MM.1S (cell line): ENCODE measurements at regions not wholly inside any gene's neighbourhood (a gene's known extent, or its start where the extent isn't known, plus 50 kb on each side); places are given as distances from the start of the nearest gene placed in this dataset.

Experiments used
- DNase-seq: peaks from one replicate; pipeline ENCODE4 v3.0.0-alpha.2; 2015
- H2AFZ ChIP-seq: fragments of 300-600 bp; sonication (generic); 2 replicates; pipeline ENCODE4 v1.6.0; 2016; ENCODE audit warnings: antibody characterized with exemption, low read length
- H3F3A ChIP-seq: fragments of 300-600 bp; sonication (generic); 2 replicates; pipeline ENCODE4 v1.6.1; 2016; ENCODE audit warnings: mild to moderate bottlenecking, antibody characterized with exemption, low read length, moderate library complexity, mixed read lengths; ENCODE audit not compliant: insufficient read depth
- H3K27ac ChIP-seq: fragments of 300-600 bp; sonication (generic); 2 replicates; pipeline ENCODE4 v1.5.1; 2016; ENCODE audit warnings: mild to moderate bottlenecking, low read length
- H3K27me3 ChIP-seq: fragments of 300-600 bp; sonication (generic); replicated peaks from 2 replicates; pipeline ENCODE4 v1.6.0; 2016; ENCODE audit warnings: low read length; ENCODE audit not compliant: insufficient read depth
- H3K36me3 ChIP-seq: fragments of 300-600 bp; sonication (generic); replicated peaks from 2 replicates; pipeline ENCODE4 v1.6.1; 2016; ENCODE audit warnings: mild to moderate bottlenecking, low read length, mixed read lengths; ENCODE audit not compliant: insufficient read depth
- H3K4me1 ChIP-seq: fragments of 300-600 bp; sonication (generic); 2 replicates; pipeline ENCODE4 v1.6.1; 2016; ENCODE audit warnings: low read length, mixed read lengths
- H3K4me2 ChIP-seq: fragments of 300-600 bp; sonication (generic); 2 replicates; pipeline ENCODE4 v1.6.0; 2016; ENCODE audit warnings: low read depth, low read length
- H3K4me3 ChIP-seq: fragments of 300-600 bp; sonication (generic); 2 replicates; pipeline ENCODE4 v1.5.1; 2016; ENCODE audit warnings: low read length, mixed read lengths
- H3K79me2 ChIP-seq: fragments of 300-600 bp; sonication (generic); 2 replicates; pipeline ENCODE4 v1.6.1; 2016; ENCODE audit warnings: mixed run types, low read length, mixed read lengths
- H3K9ac ChIP-seq: fragments of 300-600 bp; sonication (generic); 2 replicates; pipeline ENCODE4 v1.6.1; 2016; ENCODE audit warnings: low read length, mixed read lengths
- H3K9me2 ChIP-seq: fragments of 300-600 bp; sonication (generic); replicated peaks from 2 replicates; pipeline ENCODE4 v1.6.1; 2016; ENCODE audit warnings: mild to moderate bottlenecking, low read length, mixed read lengths; ENCODE audit not compliant: insufficient read depth
- H3K9me3 ChIP-seq: fragments of 300-600 bp; sonication (generic); replicated peaks from 2 replicates; pipeline ENCODE4 v1.6.1; 2016; ENCODE audit warnings: mild to moderate bottlenecking, low read length, mixed read lengths; ENCODE audit not compliant: insufficient read depth
- H4K20me1 ChIP-seq: fragments of 300-600 bp; sonication (generic); 2 replicates; pipeline ENCODE4 v1.6.1; 2016; ENCODE audit warnings: mild to moderate bottlenecking, low read length, moderate library complexity, mixed read lengths; ENCODE audit not compliant: insufficient read depth
- EZH2 ChIP-seq: fragments of 300-600 bp; sonication (generic); optimal IDR thresholded peaks from 2 replicates; pipeline ENCODE3; 2017; ENCODE audit warnings: low read depth, mild to moderate bottlenecking, antibody characterized with exemption, low read length, mixed read lengths
- EZH2phosphoT487 ChIP-seq: fragments of 300-600 bp; sonication (generic); IDR thresholded peaks from 2 replicates; pipeline ENCODE4 v1.6.1; 2018; ENCODE audit warnings: antibody characterized with exemption, low read length
- TF ChIP-seq, protein P1 (sequence below): fragments of 300-600 bp; sonication (generic); IDR thresholded peaks from 2 replicates; pipeline ENCODE4 v1.5.1; 2016; ENCODE audit warnings: antibody characterized with exemption, low read length, mixed read lengths

GRCh38 chr1:99529002-99529401 lies 116.9 kb upstream of the PALMD start:
- Histone ChIP-seq H3K27ac (no peak overlapping the region), H3F3A (no peaks in the 10 kb centered on the region), H3K9ac (no peak overlapping the region), H3K4me1 (no peaks in the 10 kb centered on the region), H2AFZ (no peak overlapping the region), H3K9me3 (no peaks in the 10 kb centered on the region), H3K4me3 (no peak overlapping the region), H3K4me2 (no peak overlapping the region), H4K20me1 (no peaks in the 10 kb centered on the region), H3K9me2 (no peaks in the 10 kb centered on the region), H3K79me2 (no peaks in the 10 kb centered on the region), H3K27me3 (no peaks in the 10 kb centered on the region), H3K36me3 (no peaks in the 10 kb centered on the region)
- no peak for DNase-seq
- no peak for TF ChIP-seq EZH2

GRCh38 chr1:99531578-99532275 lies 114.2 kb upstream of the PALMD start:
- no peaks in the 10 kb centered on the region for H3K9me2 ChIP-seq
- H3K9me3 ChIP-seq: no peaks in the 10 kb centered on the region
- H3K9ac ChIP-seq: no peak overlapping the region
- no peaks in the 10 kb centered on the region for H3K27me3 ChIP-seq
- H3K36me3 ChIP-seq: no peaks in the 10 kb centered on the region
- H3K27ac ChIP-seq: no peak overlapping the region
- H3F3A ChIP-seq: no peaks in the 10 kb centered on the region
- H3K79me2 ChIP-seq: no peaks in the 10 kb centered on the region
- H3K4me3 ChIP-seq: no peak overlapping the region
- H3K4me2 ChIP-seq: no peak overlapping the region
- H4K20me1 ChIP-seq: no peaks in the 10 kb centered on the region
- TF ChIP-seq, protein P1, sequence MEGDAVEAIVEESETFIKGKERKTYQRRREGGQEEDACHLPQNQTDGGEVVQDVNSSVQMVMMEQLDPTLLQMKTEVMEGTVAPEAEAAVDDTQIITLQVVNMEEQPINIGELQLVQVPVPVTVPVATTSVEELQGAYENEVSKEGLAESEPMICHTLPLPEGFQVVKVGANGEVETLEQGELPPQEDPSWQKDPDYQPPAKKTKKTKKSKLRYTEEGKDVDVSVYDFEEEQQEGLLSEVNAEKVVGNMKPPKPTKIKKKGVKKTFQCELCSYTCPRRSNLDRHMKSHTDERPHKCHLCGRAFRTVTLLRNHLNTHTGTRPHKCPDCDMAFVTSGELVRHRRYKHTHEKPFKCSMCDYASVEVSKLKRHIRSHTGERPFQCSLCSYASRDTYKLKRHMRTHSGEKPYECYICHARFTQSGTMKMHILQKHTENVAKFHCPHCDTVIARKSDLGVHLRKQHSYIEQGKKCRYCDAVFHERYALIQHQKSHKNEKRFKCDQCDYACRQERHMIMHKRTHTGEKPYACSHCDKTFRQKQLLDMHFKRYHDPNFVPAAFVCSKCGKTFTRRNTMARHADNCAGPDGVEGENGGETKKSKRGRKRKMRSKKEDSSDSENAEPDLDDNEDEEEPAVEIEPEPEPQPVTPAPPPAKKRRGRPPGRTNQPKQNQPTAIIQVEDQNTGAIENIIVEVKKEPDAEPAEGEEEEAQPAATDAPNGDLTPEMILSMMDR: no peak
- TF ChIP-seq EZH2phosphoT487 (no peak), EZH2 (no peak)
- no peaks in the 10 kb centered on the region for H3K4me1 ChIP-seq
- DNase-seq: no peak
- H2AFZ ChIP-seq: no peak overlapping the region

DNA sequence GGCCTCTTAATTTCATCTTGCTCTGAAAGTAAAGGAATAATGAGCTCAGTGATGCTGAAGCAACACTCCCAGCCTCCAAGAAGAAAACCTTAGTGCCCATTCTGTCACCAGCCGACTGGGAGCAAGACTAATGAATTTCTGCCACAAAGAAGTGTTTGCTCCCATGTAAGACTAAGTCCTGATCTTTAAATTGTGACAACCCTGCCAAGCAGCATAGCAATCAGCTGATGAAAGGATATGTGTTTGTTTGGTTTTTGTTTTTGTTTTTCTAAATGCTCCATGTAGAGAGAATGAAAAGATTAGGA lies 113.7 kb upstream of the PALMD start:
- H3K4me3 ChIP-seq: no peak overlapping the region
- no peaks in the 10 kb centered on the region for H3F3A ChIP-seq
- no peaks in the 10 kb centered on the region for H3K9me3 ChIP-seq
- H3K36me3 ChIP-seq: no peaks in the 10 kb centered on the region
- H2AFZ ChIP-seq: no peak overlapping the region
- no peaks in the 10 kb centered on the region for H4K20me1 ChIP-seq
- H3K4me2 ChIP-seq: no peak overlapping the region
- no peak overlapping the region for H3K9ac ChIP-seq
- H3K4me1 ChIP-seq: no peaks in the 10 kb centered on the region
- no peaks in the 10 kb centered on the region for H3K79me2 ChIP-seq
- H3K27me3 ChIP-seq: no peaks in the 10 kb centered on the region
- H3K27ac ChIP-seq: no peak overlapping the region
- DNase-seq: no peak
- TF ChIP-seq EZH2phosphoT487: no peak
- no peak for TF ChIP-seq EZH2
- TF ChIP-seq, protein P1: no peak
- no peaks in the 10 kb centered on the region for H3K9me2 ChIP-seq

- Histone ChIP-seq H3K79me2 (no peaks in the 10 kb centered on the region), H3K9me2 (no peaks in the 10 kb centered on the region), H3K4me3 (no peak overlapping the region), H3K9me3 (no peaks in the 10 kb centered on the region), H3K27me3 (no peaks in the 10 kb centered on the region), H3K27ac (no peak overlapping the region), H4K20me1 (no peaks in the 10 kb centered on the region), H3K4me2 (no peak overlapping the region), H3K36me3 (no peaks in the 10 kb centered on the region), H2AFZ (no peak overlapping the region), H3F3A (no peaks in the 10 kb centered on the region), H3K9ac (no peak overlapping the region), H3K4me1 (no peaks in the 10 kb centered on the region)
- no peak for DNase-seq
- TF ChIP-seq EZH2phosphoT487: no peak
- TF ChIP-seq, protein P1: no peak
- no peak for TF ChIP-seq EZH2
Observed at GRCh38 chr1:99533909-99534637, 111.8 kb upstream of the PALMD start.
